ENCODE measurements at regions not wholly inside any gene's neighbourhood (a gene's known extent, or its start where the extent isn't known, plus 50 kb on each side); places are given as distances from the start of the nearest gene placed in this dataset.
A peak's percentile ranks its signal among the peaks of the same experiment; 100 is the strongest.

DNA sequence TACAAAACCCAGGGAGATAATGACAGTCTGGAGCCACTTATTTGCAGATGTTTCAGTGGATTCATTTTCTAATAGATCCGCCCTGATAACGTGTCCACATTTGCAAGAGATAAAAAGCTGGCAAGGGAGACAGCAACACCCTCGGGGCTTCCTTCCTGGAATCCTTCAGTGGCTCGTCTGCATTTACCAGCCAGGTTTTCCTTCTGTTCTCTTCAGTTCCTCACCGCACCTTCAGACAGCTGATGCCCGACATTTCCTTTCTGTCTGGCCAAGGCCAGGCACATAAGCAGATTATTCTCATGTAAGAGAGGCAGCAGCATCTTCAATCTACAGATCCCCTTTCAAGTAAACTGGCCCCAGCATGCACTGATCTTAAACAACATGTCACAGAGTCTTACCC, 56.2 kb upstream of the SPATA12 start:
- H3K36me3 ChIP-seq (ENCODE audit: control insufficient read depth, insufficient read depth, low read length), result no peaks in the 10 kb centered on the region
- H3K4ac ChIP-seq (ENCODE audit: low read depth, low read length), result no peak overlapping the region
- H3K4me2 ChIP-seq (ENCODE audit: low read length), result no peak overlapping the region
- H3K27ac ChIP-seq (ENCODE audit: low read depth, low read length), result no peak overlapping the region
- H3K4me3 ChIP-seq (ENCODE audit: low read length), result no peak overlapping the region
- H3K27me3 ChIP-seq (ENCODE audit: insufficient read depth, low read length, poor library complexity), result no peaks in the 10 kb centered on the region
- no peaks in the 10 kb centered on the region for H3K79me1 ChIP-seq (ENCODE audit: low read length)
- no peak overlapping the region for H3K9ac ChIP-seq (ENCODE audit: low read length)
- H2BK5ac ChIP-seq (ENCODE audit: low read length), result no peak overlapping the region
- no peak overlapping the region for H3K23ac ChIP-seq (ENCODE audit: low read length)
- no peak overlapping the region for H4K8ac ChIP-seq (ENCODE audit: low read depth, low read length)
- no peak overlapping the region for H2AK5ac ChIP-seq (ENCODE audit: low read length)
- no CpG with 5 or more reads among the region's 6 CpGs for WGBS (ENCODE audit: extremely low coverage, insufficient coverage, low lambda C conversion rate)
- H3K79me2 ChIP-seq (ENCODE audit: control insufficient read depth, insufficient read depth, low read length), result no peaks in the 10 kb centered on the region
- no peak overlapping the region for H2BK120ac ChIP-seq (ENCODE audit: low read depth, low read length)
- no peak overlapping the region for H3K56ac ChIP-seq (ENCODE audit: low read length)
- no peak for DNase-seq
- no peak overlapping the region for H2BK15ac ChIP-seq (replicated peaks; ENCODE audit: low read depth)
- no peak overlapping the region for H3K18ac ChIP-seq (ENCODE audit: low read length)
- H4K5ac ChIP-seq (ENCODE audit: low read length), result no peak overlapping the region
- peaks cover 2% of the 10 kb centered on the region for H3K4me1 ChIP-seq (ENCODE audit: control insufficient read depth, low read depth, low read length)

- H3K4me3 ChIP-seq (ENCODE audit: low read length), result no peak overlapping the region
- no peaks in the 10 kb centered on the region for H3K27me3 ChIP-seq (ENCODE audit: insufficient read depth, low read length, poor library complexity)
- H2AK5ac ChIP-seq (ENCODE audit: low read length), result no peak overlapping the region
- no peaks in the 10 kb centered on the region for H3K79me2 ChIP-seq (ENCODE audit: control insufficient read depth, insufficient read depth, low read length)
- H3K27ac ChIP-seq (ENCODE audit: low read depth, low read length), result no peak overlapping the region
- WGBS (ENCODE audit: extremely low coverage, insufficient coverage, low lambda C conversion rate), result no CpG with 5 or more reads among the region's 2 CpGs
- H3K36me3 ChIP-seq (ENCODE audit: control insufficient read depth, insufficient read depth, low read length), result no peaks in the 10 kb centered on the region
- H3K56ac ChIP-seq (ENCODE audit: low read length), result no peak overlapping the region
- H2BK120ac ChIP-seq (ENCODE audit: low read depth, low read length), result no peak overlapping the region
- H4K8ac ChIP-seq (ENCODE audit: low read depth, low read length), result no peak overlapping the region
- no peak overlapping the region for H3K9ac ChIP-seq (ENCODE audit: low read length)
- H3K4ac ChIP-seq (ENCODE audit: low read depth, low read length), result no peak overlapping the region
- no peak overlapping the region for H4K5ac ChIP-seq (ENCODE audit: low read length)
- H3K4me1 ChIP-seq (ENCODE audit: control insufficient read depth, low read depth, low read length), result peaks cover 2% of the 10 kb centered on the region
- H3K79me1 ChIP-seq (ENCODE audit: low read length), result no peaks in the 10 kb centered on the region
- no peak overlapping the region for H2BK5ac ChIP-seq (ENCODE audit: low read length)
- no peak overlapping the region for H3K4me2 ChIP-seq (ENCODE audit: low read length)
- no peak overlapping the region for H2BK15ac ChIP-seq (replicated peaks; ENCODE audit: low read depth)
- no peak overlapping the region for H3K23ac ChIP-seq (ENCODE audit: low read length)
- DNase-seq, result no peak
- no peak overlapping the region for H3K18ac ChIP-seq (ENCODE audit: low read length)
These were observed 56.8 kb upstream of the SPATA12 start for GRCh38 chr3:57003676-57004075.

DNA sequence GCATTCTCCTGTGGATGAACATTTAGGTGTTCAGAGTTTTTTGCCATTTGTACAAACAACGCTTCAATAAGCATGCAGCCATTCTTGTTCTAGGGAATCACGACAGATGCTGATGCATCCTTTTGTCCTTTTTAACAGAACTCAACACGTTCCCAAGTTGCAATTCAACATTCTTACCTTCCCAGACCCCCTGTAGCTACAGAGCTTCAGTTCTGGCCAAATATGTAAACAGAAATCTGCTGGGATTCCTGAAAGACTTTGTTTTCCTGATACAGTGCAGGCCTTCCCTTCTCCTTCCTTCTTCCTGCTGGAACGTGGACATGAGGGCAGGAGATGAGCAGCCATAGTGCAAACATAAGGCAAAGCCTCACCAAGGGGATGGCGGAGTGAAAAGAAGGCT, 59.1 kb upstream of the SPATA12 start:
- Histone ChIP-seq H3K4me1 (ENCODE audit: control insufficient read depth, low read depth, low read length) (no peaks in the 10 kb centered on the region), H4K5ac (ENCODE audit: low read length) (no peak overlapping the region), H2BK120ac (ENCODE audit: low read depth, low read length) (no peak overlapping the region), H3K56ac (ENCODE audit: low read length) (no peak overlapping the region), H3K9ac (ENCODE audit: low read length) (no peak overlapping the region), H4K8ac (ENCODE audit: low read depth, low read length) (no peak overlapping the region), H3K23ac (ENCODE audit: low read length) (no peak overlapping the region), H2AK5ac (ENCODE audit: low read length) (no peak overlapping the region), H3K18ac (ENCODE audit: low read length) (no peak overlapping the region), H3K27ac (ENCODE audit: low read depth, low read length) (no peak overlapping the region), H3K36me3 (ENCODE audit: control insufficient read depth, insufficient read depth, low read length) (no peaks in the 10 kb centered on the region), H3K79me1 (ENCODE audit: low read length) (no peaks in the 10 kb centered on the region), H3K4ac (ENCODE audit: low read depth, low read length) (no peak overlapping the region), H3K4me2 (ENCODE audit: low read length) (no peak overlapping the region), H2BK15ac (replicated peaks; ENCODE audit: low read depth) (no peak overlapping the region), H3K4me3 (ENCODE audit: low read length) (no peak overlapping the region), H2BK5ac (ENCODE audit: low read length) (no peak overlapping the region), H3K27me3 (ENCODE audit: insufficient read depth, low read length, poor library complexity) (no peaks in the 10 kb centered on the region), H3K79me2 (ENCODE audit: control insufficient read depth, insufficient read depth, low read length) (no peaks in the 10 kb centered on the region)
- no CpG with 5 or more reads among the region's 5 CpGs for WGBS (ENCODE audit: extremely low coverage, insufficient coverage, low lambda C conversion rate)
- peak; percentile 41 for DNase-seq

- H3K4me1 ChIP-seq (ENCODE audit: control insufficient read depth, low read depth, low read length), result no peaks in the 10 kb centered on the region
- no peaks in the 10 kb centered on the region for H3K27me3 ChIP-seq (ENCODE audit: insufficient read depth, low read length, poor library complexity)
- H2BK15ac ChIP-seq (replicated peaks; ENCODE audit: low read depth), result no peak overlapping the region
- no peak overlapping the region for H2AK5ac ChIP-seq (ENCODE audit: low read length)
- no peak overlapping the region for H3K9ac ChIP-seq (ENCODE audit: low read length)
- no peak overlapping the region for H2BK120ac ChIP-seq (ENCODE audit: low read depth, low read length)
- no peaks in the 10 kb centered on the region for H3K79me2 ChIP-seq (ENCODE audit: control insufficient read depth, insufficient read depth, low read length)
- no peak overlapping the region for H3K27ac ChIP-seq (ENCODE audit: low read depth, low read length)
- H3K4me3 ChIP-seq (ENCODE audit: low read length), result no peak overlapping the region
- no CpG with 5 or more reads among the region's 4 CpGs for WGBS (ENCODE audit: extremely low coverage, insufficient coverage, low lambda C conversion rate)
- H3K4ac ChIP-seq (ENCODE audit: low read depth, low read length), result no peak overlapping the region
- no peak overlapping the region for H4K8ac ChIP-seq (ENCODE audit: low read depth, low read length)
- no peaks in the 10 kb centered on the region for H3K79me1 ChIP-seq (ENCODE audit: low read length)
- no peak overlapping the region for H3K4me2 ChIP-seq (ENCODE audit: low read length)
- DNase-seq, result no peak
- no peak overlapping the region for H3K23ac ChIP-seq (ENCODE audit: low read length)
- no peaks in the 10 kb centered on the region for H3K36me3 ChIP-seq (ENCODE audit: control insufficient read depth, insufficient read depth, low read length)
- H3K18ac ChIP-seq (ENCODE audit: low read length), result no peak overlapping the region
- no peak overlapping the region for H3K56ac ChIP-seq (ENCODE audit: low read length)
- no peak overlapping the region for H2BK5ac ChIP-seq (ENCODE audit: low read length)
- H4K5ac ChIP-seq (ENCODE audit: low read length), result no peak overlapping the region
These were observed 60.5 kb upstream of the SPATA12 start for GRCh38 chr3:57000012-57000411.

DNA sequence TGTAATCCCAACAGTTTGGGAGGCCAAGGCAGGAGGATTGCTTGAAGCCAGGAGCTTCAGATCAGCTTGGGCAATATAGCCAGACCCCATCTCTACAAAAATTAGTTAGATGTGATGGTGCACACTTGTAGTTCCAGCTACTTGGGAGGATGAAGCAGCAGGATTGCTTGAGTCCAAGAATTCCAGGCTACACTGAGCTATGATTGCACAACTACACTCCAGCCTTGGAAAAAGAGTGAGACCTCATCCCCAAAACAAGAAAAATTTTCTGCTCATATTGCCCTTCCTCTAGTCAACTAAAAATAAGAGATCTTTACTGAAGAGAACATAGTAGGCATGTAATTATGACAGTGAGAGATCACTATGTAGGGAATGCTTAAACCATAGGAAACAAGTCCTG, 60.9 kb upstream of the SPATA12 start:
- no peak overlapping the region for H2BK120ac ChIP-seq (ENCODE audit: low read depth, low read length)
- H3K79me2 ChIP-seq (ENCODE audit: control insufficient read depth, insufficient read depth, low read length), result no peaks in the 10 kb centered on the region
- H3K27ac ChIP-seq (ENCODE audit: low read depth, low read length), result no peak overlapping the region
- H3K4ac ChIP-seq (ENCODE audit: low read depth, low read length), result no peak overlapping the region
- H3K56ac ChIP-seq (ENCODE audit: low read length), result no peak overlapping the region
- no peak overlapping the region for H2AK5ac ChIP-seq (ENCODE audit: low read length)
- H3K9ac ChIP-seq (ENCODE audit: low read length), result no peak overlapping the region
- H3K4me1 ChIP-seq (ENCODE audit: control insufficient read depth, low read depth, low read length), result no peaks in the 10 kb centered on the region
- no peak overlapping the region for H2BK5ac ChIP-seq (ENCODE audit: low read length)
- H3K36me3 ChIP-seq (ENCODE audit: control insufficient read depth, insufficient read depth, low read length), result no peaks in the 10 kb centered on the region
- H3K4me2 ChIP-seq (ENCODE audit: low read length), result no peak overlapping the region
- no peak overlapping the region for H3K18ac ChIP-seq (ENCODE audit: low read length)
- no peaks in the 10 kb centered on the region for H3K27me3 ChIP-seq (ENCODE audit: insufficient read depth, low read length, poor library complexity)
- H2BK15ac ChIP-seq (replicated peaks; ENCODE audit: low read depth), result no peak overlapping the region
- DNase-seq, result no peak
- no peak overlapping the region for H4K5ac ChIP-seq (ENCODE audit: low read length)
- no peak overlapping the region for H3K23ac ChIP-seq (ENCODE audit: low read length)
- H3K79me1 ChIP-seq (ENCODE audit: low read length), result no peaks in the 10 kb centered on the region
- no peak overlapping the region for H3K4me3 ChIP-seq (ENCODE audit: low read length)
- no peak overlapping the region for H4K8ac ChIP-seq (ENCODE audit: low read depth, low read length)

DNA sequence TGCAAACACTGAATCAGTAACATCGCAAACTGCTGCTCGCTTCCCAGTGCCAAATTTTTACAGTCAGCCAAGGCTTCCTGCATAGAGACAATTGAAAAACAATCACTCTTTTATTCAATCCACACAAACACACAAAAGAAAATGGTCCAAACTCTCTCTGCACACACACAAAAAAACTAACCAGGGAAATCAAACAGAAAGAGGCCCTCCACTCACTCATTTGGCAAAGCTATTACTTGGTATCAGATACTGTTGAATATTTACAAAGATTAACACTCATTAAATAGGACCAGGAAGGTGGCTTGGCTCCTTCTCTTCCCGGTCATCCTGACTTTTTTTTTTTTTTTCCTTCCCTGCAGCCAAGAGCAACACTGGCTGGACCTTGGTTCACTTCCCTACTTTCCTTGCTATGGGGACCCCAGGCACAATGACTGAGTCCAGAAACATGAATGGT, 62.4 kb upstream of the SPATA12 start:
- Histone ChIP-seq H2AK5ac (ENCODE audit: low read length) (no peak overlapping the region), H2BK15ac (replicated peaks; ENCODE audit: low read depth) (no peak overlapping the region)
- no CpG with 5 or more reads among the region's 3 CpGs for WGBS (ENCODE audit: extremely low coverage, insufficient coverage, low lambda C conversion rate)

More for the DNA sequence above, 62.4 kb upstream of the SPATA12 start:
- Histone ChIP-seq H3K9ac (ENCODE audit: low read length) (no peak overlapping the region), H3K56ac (ENCODE audit: low read length) (no peak overlapping the region), H3K18ac (ENCODE audit: low read length) (no peak overlapping the region), H3K27ac (ENCODE audit: low read depth, low read length) (no peak overlapping the region), H4K8ac (ENCODE audit: low read depth, low read length) (no peak overlapping the region), H3K4me2 (ENCODE audit: low read length) (no peak overlapping the region), H4K5ac (ENCODE audit: low read length) (no peak overlapping the region), H3K27me3 (ENCODE audit: insufficient read depth, low read length, poor library complexity) (no peaks in the 10 kb centered on the region), H2BK5ac (ENCODE audit: low read length) (no peak overlapping the region), H3K36me3 (ENCODE audit: control insufficient read depth, insufficient read depth, low read length) (no peaks in the 10 kb centered on the region), H2BK120ac (ENCODE audit: low read depth, low read length) (no peak overlapping the region), H3K79me1 (ENCODE audit: low read length) (no peaks in the 10 kb centered on the region), H3K4me3 (ENCODE audit: low read length) (no peak overlapping the region), H3K23ac (ENCODE audit: low read length) (no peak overlapping the region), H3K4me1 (ENCODE audit: control insufficient read depth, low read depth, low read length) (no peaks in the 10 kb centered on the region), H3K4ac (ENCODE audit: low read depth, low read length) (no peak overlapping the region), H3K79me2 (ENCODE audit: control insufficient read depth, insufficient read depth, low read length) (no peaks in the 10 kb centered on the region)
- no peak for DNase-seq
